ENCODE measurements at regions not wholly inside any gene's neighbourhood (a gene's known extent, or its start where the extent isn't known, plus 50 kb on each side); places are given as distances from the start of the nearest gene placed in this dataset.

DNA sequence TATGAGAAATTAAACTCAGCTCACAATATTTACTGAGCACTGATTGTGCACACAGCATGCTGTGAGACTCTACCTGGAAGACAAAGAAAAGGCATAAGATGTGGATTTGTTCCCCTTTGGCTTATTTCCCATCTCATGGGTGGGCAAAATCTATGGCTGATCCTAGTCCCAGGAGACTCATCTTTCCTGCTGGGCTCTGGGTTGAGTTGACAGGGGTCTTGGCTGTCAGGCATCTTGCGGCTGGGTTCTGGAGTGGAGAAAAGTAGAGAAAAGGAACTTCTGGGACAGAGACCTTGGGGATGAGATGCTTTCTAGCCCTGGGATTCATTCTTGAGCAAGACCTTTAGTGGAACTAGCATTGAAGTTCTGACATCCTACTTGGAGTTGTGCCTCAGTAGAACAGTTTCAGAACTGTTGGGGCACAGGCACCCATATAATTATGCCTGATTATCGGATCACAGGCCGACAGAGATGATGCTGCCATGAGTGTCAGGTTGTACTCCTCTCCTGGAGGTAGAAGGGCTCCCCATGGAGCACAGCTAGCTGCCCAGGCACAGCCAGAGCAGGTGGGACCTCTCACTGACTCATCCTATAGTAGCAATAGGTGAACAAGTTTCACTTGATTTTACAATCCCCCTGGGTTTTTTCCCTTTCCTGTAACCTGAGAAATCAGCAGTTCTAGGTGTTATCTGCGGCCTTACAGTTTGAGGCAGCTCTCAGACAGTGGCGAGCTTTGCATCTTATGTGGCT, 260.9 kb downstream of the CYRIA start:
- H3K9me3 ChIP-seq (ENCODE audit: control extremely low read depth in 1 of 3, control insufficient read depth in 2 of 3, insufficient read depth in 1 of 3, low read length in 2 of 3), result no peaks in the 10 kb centered on the region
- no peaks in the 10 kb centered on the region for H3K4me1 Mint-ChIP-seq
- no peaks in the 10 kb centered on the region for H3K79me2 ChIP-seq (ENCODE audit: control insufficient read depth, insufficient read depth, low read length)
- no peak overlapping the region for H3K4me3 ChIP-seq (ENCODE audit: control extremely low read depth in 1 of 5, extremely low read depth in 1 of 5, insufficient read depth in 1 of 5, low read depth in 2 of 5, low read length in 4 of 5)
- no peaks in the 10 kb centered on the region for H3K9me3 Mint-ChIP-seq (ENCODE audit: insufficient read depth)
- no peaks in the 10 kb centered on the region for H3K4me1 ChIP-seq (ENCODE audit: control insufficient read depth in 2 of 2, insufficient read depth in 2 of 2, low read length in 2 of 2)
- CTCF ChIA-PET, result no interaction called here
- peaks cover 0 to 2% (median 0%) of the 10 kb centered on the region in 4 experiments for H3K27me3 ChIP-seq (replicated peaks in 1 of 4; ENCODE audit: control extremely low read depth in 1 of 4, control insufficient read depth in 3 of 4, insufficient read depth in 4 of 4, low read length in 3 of 4)
- H3K9ac ChIP-seq (ENCODE audit: low read length), result no peak overlapping the region
- WGBS (ENCODE audit: insufficient coverage), result 88% methylated on average over 2 of the region's 5 CpGs
- H2AFZ ChIP-seq (ENCODE audit: insufficient read depth, low read depth, low read length, poor library complexity, severe bottlenecking), result no peak overlapping the region
- TF ChIP-seq EZH2 (IDR thresholded peaks at IDR 0.05; ENCODE audit: borderline replicate concordance, insufficient read depth, low read depth, low read length, poor library complexity, severe bottlenecking), result no peak
- TF ChIP-seq, protein P1, sequence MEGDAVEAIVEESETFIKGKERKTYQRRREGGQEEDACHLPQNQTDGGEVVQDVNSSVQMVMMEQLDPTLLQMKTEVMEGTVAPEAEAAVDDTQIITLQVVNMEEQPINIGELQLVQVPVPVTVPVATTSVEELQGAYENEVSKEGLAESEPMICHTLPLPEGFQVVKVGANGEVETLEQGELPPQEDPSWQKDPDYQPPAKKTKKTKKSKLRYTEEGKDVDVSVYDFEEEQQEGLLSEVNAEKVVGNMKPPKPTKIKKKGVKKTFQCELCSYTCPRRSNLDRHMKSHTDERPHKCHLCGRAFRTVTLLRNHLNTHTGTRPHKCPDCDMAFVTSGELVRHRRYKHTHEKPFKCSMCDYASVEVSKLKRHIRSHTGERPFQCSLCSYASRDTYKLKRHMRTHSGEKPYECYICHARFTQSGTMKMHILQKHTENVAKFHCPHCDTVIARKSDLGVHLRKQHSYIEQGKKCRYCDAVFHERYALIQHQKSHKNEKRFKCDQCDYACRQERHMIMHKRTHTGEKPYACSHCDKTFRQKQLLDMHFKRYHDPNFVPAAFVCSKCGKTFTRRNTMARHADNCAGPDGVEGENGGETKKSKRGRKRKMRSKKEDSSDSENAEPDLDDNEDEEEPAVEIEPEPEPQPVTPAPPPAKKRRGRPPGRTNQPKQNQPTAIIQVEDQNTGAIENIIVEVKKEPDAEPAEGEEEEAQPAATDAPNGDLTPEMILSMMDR (IDR thresholded peaks at IDR 0.05), result no peak
- no peak overlapping the region for H3K4me2 ChIP-seq (replicated peaks; ENCODE audit: low read depth, low read length, poor library complexity, severe bottlenecking)
- no peaks in the 10 kb centered on the region for H4K20me1 ChIP-seq (ENCODE audit: control insufficient read depth, insufficient read depth, low read length, poor library complexity, severe bottlenecking)
- POLR2A ChIA-PET, result no interaction called here
- H3K27ac ChIP-seq (ENCODE audit: low read length in 2 of 2), result no peak overlapping the region
- no peaks in the 10 kb centered on the region for H3K36me3 ChIP-seq (replicated peaks in 1 of 2; ENCODE audit: control extremely low read depth in 1 of 2, control insufficient read depth in 1 of 2, extremely low read depth in 1 of 2, insufficient read depth in 2 of 2, low read length in 1 of 2)
- intact Hi-C loops (cut with micrococcal nuclease), result no loop called here
- no peak for DNase-seq
- ATAC-seq (ENCODE audit: low read depth), result no peak
- no peak overlapping the region for H3K4me3 Mint-ChIP-seq
- no peaks in the 10 kb centered on the region for H3K27me3 Mint-ChIP-seq
- H3K27ac Mint-ChIP-seq, result no peak overlapping the region

- no peak overlapping the region for H3K27ac Mint-ChIP-seq
- WGBS (ENCODE audit: insufficient coverage), result 72% methylated on average over 2 of the region's 3 CpGs
- TF ChIP-seq, protein P1 (IDR thresholded peaks at IDR 0.05), result no peak
- no peak for TF ChIP-seq EZH2 (IDR thresholded peaks at IDR 0.05; ENCODE audit: borderline replicate concordance, insufficient read depth, low read depth, low read length, poor library complexity, severe bottlenecking)
- CTCF ChIA-PET, result no interaction called here
- ATAC-seq (ENCODE audit: low read depth), result no peak
- H3K27ac ChIP-seq (ENCODE audit: low read length in 2 of 2), result no peak overlapping the region
- no peaks in the 10 kb centered on the region for H3K9me3 Mint-ChIP-seq (ENCODE audit: insufficient read depth)
- H3K4me2 ChIP-seq (replicated peaks; ENCODE audit: low read depth, low read length, poor library complexity, severe bottlenecking), result no peak overlapping the region
- POLR2A ChIA-PET, result no interaction called here
- intact Hi-C loops (cut with micrococcal nuclease), result no loop called here
- no peaks in the 10 kb centered on the region for H3K4me1 ChIP-seq (ENCODE audit: control insufficient read depth in 2 of 2, insufficient read depth in 2 of 2, low read length in 2 of 2)
- H3K79me2 ChIP-seq (ENCODE audit: control insufficient read depth, insufficient read depth, low read length), result no peaks in the 10 kb centered on the region
- H3K4me1 Mint-ChIP-seq, result no peaks in the 10 kb centered on the region
- peaks cover 0 to 2% (median 0%) of the 10 kb centered on the region in 4 experiments for H3K27me3 ChIP-seq (replicated peaks in 1 of 4; ENCODE audit: control extremely low read depth in 1 of 4, control insufficient read depth in 3 of 4, insufficient read depth in 4 of 4, low read length in 3 of 4)
- no peak for DNase-seq
- H3K9me3 ChIP-seq (ENCODE audit: control extremely low read depth in 1 of 3, control insufficient read depth in 2 of 3, insufficient read depth in 1 of 3, low read length in 2 of 3), result no peaks in the 10 kb centered on the region
- no peak overlapping the region for H3K9ac ChIP-seq (ENCODE audit: low read length)
- H3K27me3 Mint-ChIP-seq, result no peaks in the 10 kb centered on the region
- no peaks in the 10 kb centered on the region for H4K20me1 ChIP-seq (ENCODE audit: control insufficient read depth, insufficient read depth, low read length, poor library complexity, severe bottlenecking)
- no peak overlapping the region for H2AFZ ChIP-seq (ENCODE audit: insufficient read depth, low read depth, low read length, poor library complexity, severe bottlenecking)
- H3K4me3 ChIP-seq (ENCODE audit: control extremely low read depth in 1 of 5, extremely low read depth in 1 of 5, insufficient read depth in 1 of 5, low read depth in 2 of 5, low read length in 4 of 5), result no peak overlapping the region
- H3K4me3 Mint-ChIP-seq, result no peak overlapping the region
- no peaks in the 10 kb centered on the region for H3K36me3 ChIP-seq (replicated peaks in 1 of 2; ENCODE audit: control extremely low read depth in 1 of 2, control insufficient read depth in 1 of 2, extremely low read depth in 1 of 2, insufficient read depth in 2 of 2, low read length in 1 of 2)
These were observed 261.5 kb downstream of the CYRIA start for GRCh38 chr2:16404146-16404545.

All from B cell (primary cell).